ENCODE measurements at regions not wholly inside any gene's neighbourhood (a gene's known extent, or its start where the extent isn't known, plus 50 kb on each side); places are given as distances from the start of the nearest gene placed in this dataset.

DNA sequence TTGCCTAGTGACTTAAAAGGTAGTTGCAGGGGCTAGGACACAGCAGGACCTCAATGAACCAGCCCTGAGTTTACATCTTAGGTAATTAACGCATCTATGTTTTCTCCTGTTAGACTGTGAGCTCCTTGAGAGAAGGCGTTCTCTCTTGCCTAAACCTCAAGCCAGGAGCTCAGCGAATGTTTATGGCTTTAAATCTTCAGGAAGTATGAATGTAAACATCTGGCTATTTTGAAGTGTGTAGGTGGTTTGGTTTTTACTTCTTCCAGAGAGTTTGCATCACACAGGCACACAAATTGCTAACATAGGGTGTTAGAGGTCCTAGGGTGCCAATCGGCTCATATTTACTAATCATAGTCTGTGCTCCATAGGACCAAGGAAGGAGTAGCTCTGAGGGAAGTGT, 387.7 kb upstream of the ZNF507 start:
- DNase-seq (ENCODE audit: low read depth in 1 of 2, low spot score in 2 of 2) (no peak), FAIRE-seq (no peak)
- H3K79me2 ChIP-seq (ENCODE audit: control insufficient read depth in 1 of 2, insufficient read depth in 2 of 2, low read length in 2 of 2), result no peaks in the 10 kb centered on the region
- H3K27me3 ChIP-seq (replicated peaks in 1 of 4; ENCODE audit: control insufficient read depth in 3 of 4, extremely low read depth in 1 of 4, insufficient read depth in 3 of 4, low read length in 3 of 4), result no peaks in the 10 kb centered on the region
- H2AFZ ChIP-seq (ENCODE audit: low read length), result no peak overlapping the region
- H2BK5ac ChIP-seq (ENCODE audit: low read depth, low read length), result no peak overlapping the region
- no peak overlapping the region for H3K23ac ChIP-seq (ENCODE audit: insufficient read length)
- H2BK15ac ChIP-seq (ENCODE audit: low read length), result no peak overlapping the region
- H3K4me3 ChIP-seq (ENCODE audit: extremely low read depth in 1 of 4, insufficient read depth in 2 of 4, low read depth in 3 of 4, low read length in 4 of 4), result no peak overlapping the region
- no peak overlapping the region for H3K9ac ChIP-seq (replicated peaks in 1 of 4; ENCODE audit: extremely low read depth in 1 of 4, low read depth in 3 of 4, low read length in 3 of 4)
- no peak overlapping the region for H3K14ac ChIP-seq (ENCODE audit: insufficient read length)
- H2BK12ac ChIP-seq (ENCODE audit: low read depth, low read length), result no peak overlapping the region
- H3K4ac ChIP-seq (replicated peaks; ENCODE audit: insufficient read length, low read depth, low read length), result no peak overlapping the region
- no peaks in the 10 kb centered on the region for H3K9me3 ChIP-seq (ENCODE audit: insufficient read depth in 2 of 2, low read depth in 1 of 2, low read length in 1 of 2)
- H3K23me2 ChIP-seq (ENCODE audit: low read depth, low read length), result no peaks in the 10 kb centered on the region
- ChIA-PET CTCF (ENCODE audit: partially characterized antibody) (interaction anchor here (0.7 to 1.0 kb wide), 3 partner anchors 19 to 222 kb away, joined by 3 read pairs; no protein-coding TSS in a partner anchor), POLR2A (ENCODE audit: partially characterized antibody) (no interaction called here)
- no peak overlapping the region for H2BK120ac ChIP-seq (replicated peaks; ENCODE audit: low read depth, low read length)
- no peaks in the 10 kb centered on the region for H3K36me3 ChIP-seq (ENCODE audit: control insufficient read depth in 2 of 4, insufficient read depth in 4 of 4, low read length in 3 of 4)
- no peak overlapping the region for H3K18ac ChIP-seq (ENCODE audit: extremely low read depth, low read length)
- WGBS, 2 experiments (ENCODE audit: extremely low coverage in 1 of 2, insufficient coverage in 1 of 2, insufficient read length in 1 of 2, insufficient replicate concordance in 2 of 2, low coverage in 1 of 2, low lambda C conversion rate in 2 of 2, missing lambda C conversion rate in 1 of 2), result 81% methylated on average over 4 of the region's 4 CpGs; no CpG with 5 or more reads in 1 of the 2 experiments
- no peak overlapping the region for H2BK20ac ChIP-seq (ENCODE audit: low read length)
- no peak overlapping the region for H2AK5ac ChIP-seq (ENCODE audit: low read depth, low read length)
- H4K8ac ChIP-seq (ENCODE audit: extremely low read depth, insufficient read depth, low read length), result no peak overlapping the region
- peaks cover 0 to 3% (median 1%) of the 10 kb centered on the region in 4 experiments; a peak in 1 of 7 replicates for H3K4me1 ChIP-seq (replicated peaks in 1 of 4; ENCODE audit: control insufficient read depth in 3 of 4, insufficient read depth in 4 of 4, low read length in 3 of 4)
- H4K91ac ChIP-seq (replicated peaks; ENCODE audit: insufficient read length, low read length), result no peak overlapping the region
- no peak overlapping the region for H3K27ac ChIP-seq (ENCODE audit: low read depth, low read length)
- no peak overlapping the region for H4K5ac ChIP-seq (ENCODE audit: insufficient read length, low read depth, low read length)
- no peak overlapping the region for H3K4me2 ChIP-seq (ENCODE audit: insufficient read depth in 1 of 2, low read depth in 2 of 2, low read length in 2 of 2)
- H4K20me1 ChIP-seq (replicated peaks in 1 of 2; ENCODE audit: control insufficient read depth in 1 of 2, insufficient read depth in 2 of 2, low read length in 2 of 2), result no peaks in the 10 kb centered on the region
- H3K56ac ChIP-seq (replicated peaks; ENCODE audit: insufficient read length, low read depth, low read length), result no peak overlapping the region
- no peaks in the 10 kb centered on the region for H3K79me1 ChIP-seq (ENCODE audit: low read depth, low read length)
- TF ChIP-seq JUN (IDR thresholded peaks at IDR 0.05; ENCODE audit: low read depth, low read length) (no peak), CHD1 (IDR thresholded peaks at IDR 0.05; ENCODE audit: low read depth, low read length) (no peak), SRF (IDR thresholded peaks at IDR 0.05; ENCODE audit: low read depth, low read length) (no peak), KDM1A (IDR thresholded peaks at IDR 0.05; ENCODE audit: borderline replicate concordance, low read length) (no peak), SP1 (IDR thresholded peaks at IDR 0.05; ENCODE audit: low read depth, low read length) (no peak), CBX8 (IDR thresholded peaks at IDR 0.05; ENCODE audit: borderline replicate concordance, low read depth, low read length) (no peak), SIRT6 (IDR thresholded peaks at IDR 0.05; ENCODE audit: low read length) (no peak), E2F6 (IDR thresholded peaks at IDR 0.05) (no peak), FOSL1 (IDR thresholded peaks at IDR 0.05; ENCODE audit: insufficient read depth, low read depth, low read length) (no peak), POU5F1 (IDR thresholded peaks at IDR 0.05; ENCODE audit: low read depth, low read length) (no peak), CTCF (IDR thresholded peaks at IDR 0.05; ENCODE audit: control extremely low read depth in 1 of 3, insufficient read depth in 1 of 3, low read depth in 1 of 3, low read length in 3 of 3) (no peak)
